ENCODE measurements at regions not wholly inside any gene's neighbourhood (a gene's known extent, or its start where the extent isn't known, plus 50 kb on each side); places are given as distances from the start of the nearest gene placed in this dataset.
A peak's percentile ranks its signal among the peaks of the same experiment; 100 is the strongest.

DNA sequence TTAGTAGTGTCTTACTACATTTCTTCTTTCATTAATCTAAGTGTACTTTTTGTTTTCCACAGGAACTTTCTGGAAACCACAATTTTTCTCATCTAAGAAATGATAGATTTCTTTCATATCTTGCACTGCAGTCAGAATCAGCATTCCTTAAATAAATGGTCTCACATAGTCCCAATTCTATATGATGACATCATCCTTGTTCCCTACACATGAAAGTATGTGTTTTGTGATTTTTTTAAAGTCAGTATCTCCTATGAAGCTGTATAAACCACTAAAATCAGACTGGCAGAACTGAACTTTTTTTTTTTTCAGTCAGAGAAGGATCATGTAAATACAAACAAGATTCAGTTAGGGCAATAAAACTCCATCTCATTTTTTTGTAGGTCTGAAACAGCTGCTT lies 742.6 kb upstream of the CXADR start:
- Histone ChIP-seq H3K4me1 (replicated peaks) (peaks cover 12% of the 10 kb centered on the region), H3K36me3 (no peaks in the 10 kb centered on the region), H3K4me3 (no peak overlapping the region), H3K27me3 (replicated peaks) (no peaks in the 10 kb centered on the region), H3K9me3 (replicated peaks) (no peaks in the 10 kb centered on the region), H3K27ac (no peak overlapping the region)
- no peak for DNase-seq (ENCODE audit: low read depth in 1 of 2, low spot score in 2 of 2)

DNA sequence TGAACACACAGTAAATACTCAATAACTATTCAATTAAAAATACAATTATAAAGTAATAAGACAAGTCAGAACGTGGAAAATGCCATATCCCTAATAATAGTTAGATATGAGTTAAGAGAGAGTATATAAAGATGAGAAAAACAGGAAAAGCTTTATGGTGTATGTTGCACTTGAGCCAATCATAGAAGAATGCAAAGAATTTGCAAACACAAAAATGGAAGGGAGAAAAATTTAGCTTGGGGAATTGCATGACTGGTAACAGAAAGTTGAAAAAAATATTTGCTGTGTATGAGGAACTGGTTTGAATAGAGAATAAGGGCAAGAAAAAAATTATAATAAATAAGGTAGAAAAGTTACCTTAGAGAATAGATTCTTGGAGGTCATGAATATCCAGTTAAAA lies 739.6 kb upstream of the CXADR start:
- H3K27ac ChIP-seq: peak overlapping the region; percentile 65
- peak in 1 of 2 experiments; percentile 47 for DNase-seq (ENCODE audit: low read depth in 1 of 2, low spot score in 2 of 2)

DNA sequence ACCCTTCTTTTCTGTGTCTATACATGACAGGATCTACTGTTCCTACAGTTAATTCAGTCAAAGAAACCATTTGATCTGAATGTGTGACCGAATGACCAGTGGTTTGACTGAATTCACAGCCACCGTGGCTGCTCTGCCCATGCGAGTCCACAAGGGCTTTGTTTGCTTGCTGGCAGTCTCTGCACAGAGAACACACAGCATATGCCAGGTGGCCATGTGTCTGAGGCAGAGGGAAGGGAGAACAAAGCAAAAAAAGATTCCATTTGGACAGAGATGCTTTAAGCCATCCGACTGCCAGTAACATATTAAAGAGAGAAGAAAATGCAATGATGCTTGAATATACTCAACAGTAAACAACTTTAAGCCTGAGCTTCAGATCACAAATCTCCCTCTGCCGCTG lies 737.8 kb upstream of the CXADR start:
- Histone ChIP-seq H3K36me3 (no peaks in the 10 kb centered on the region), H3K9me3 (replicated peaks) (no peaks in the 10 kb centered on the region), H3K27me3 (replicated peaks) (no peaks in the 10 kb centered on the region), H3K27ac (no peak overlapping the region), H3K4me1 (replicated peaks) (peaks cover 12% of the 10 kb centered on the region), H3K4me3 (no peak overlapping the region)
- no peak for DNase-seq (ENCODE audit: low read depth in 1 of 2, low spot score in 2 of 2)

More for the DNA sequence above, 739.6 kb upstream of the CXADR start:
- H3K36me3 ChIP-seq: no peaks in the 10 kb centered on the region
- no peaks in the 10 kb centered on the region for H3K27me3 ChIP-seq (replicated peaks)
- no peaks in the 10 kb centered on the region for H3K9me3 ChIP-seq (replicated peaks)
- peaks cover 12% of the 10 kb centered on the region for H3K4me1 ChIP-seq (replicated peaks)
- H3K4me3 ChIP-seq: no peak overlapping the region

DNA sequence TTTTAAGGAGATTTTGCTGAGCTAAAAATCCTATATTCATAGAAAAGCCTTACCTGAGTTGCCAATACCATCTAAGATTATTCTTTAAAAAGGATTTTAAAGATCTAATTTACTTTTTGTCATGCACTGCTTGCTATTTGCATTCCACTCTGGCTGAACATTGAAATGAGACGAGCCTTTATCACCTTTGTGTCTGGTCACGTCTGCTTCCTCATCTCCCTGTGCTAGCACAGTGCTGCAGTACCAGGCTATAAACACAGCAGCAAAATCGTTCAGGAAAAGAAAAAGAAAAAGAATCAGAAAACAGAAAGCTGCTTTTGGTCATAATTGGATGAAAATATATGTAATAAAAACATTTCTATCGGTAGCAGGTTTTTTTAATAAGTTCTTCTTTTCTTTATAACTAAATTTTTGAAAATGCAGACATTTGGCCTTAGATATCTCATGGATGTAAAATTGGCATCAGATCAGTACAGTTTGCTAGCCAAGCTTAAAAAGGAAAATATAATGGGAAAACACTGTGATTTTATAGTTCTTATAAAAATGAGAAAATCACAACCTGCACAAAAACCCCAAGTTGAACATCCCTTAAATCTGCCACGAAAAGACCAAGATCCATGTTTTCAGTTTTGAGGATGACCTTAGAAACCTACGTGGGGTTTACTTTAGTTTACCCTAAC lies 735.7 kb upstream of the CXADR start:
- H3K4me3 ChIP-seq: no peak overlapping the region
- no peak for DNase-seq (ENCODE audit: low read depth in 1 of 2, low spot score in 2 of 2)
- H3K27me3 ChIP-seq (replicated peaks): no peaks in the 10 kb centered on the region
- no peaks in the 10 kb centered on the region for H3K36me3 ChIP-seq
- H3K9me3 ChIP-seq (replicated peaks): no peaks in the 10 kb centered on the region
- peaks cover 12% of the 10 kb centered on the region for H3K4me1 ChIP-seq (replicated peaks)
- H3K27ac ChIP-seq: no peak overlapping the region

DNA sequence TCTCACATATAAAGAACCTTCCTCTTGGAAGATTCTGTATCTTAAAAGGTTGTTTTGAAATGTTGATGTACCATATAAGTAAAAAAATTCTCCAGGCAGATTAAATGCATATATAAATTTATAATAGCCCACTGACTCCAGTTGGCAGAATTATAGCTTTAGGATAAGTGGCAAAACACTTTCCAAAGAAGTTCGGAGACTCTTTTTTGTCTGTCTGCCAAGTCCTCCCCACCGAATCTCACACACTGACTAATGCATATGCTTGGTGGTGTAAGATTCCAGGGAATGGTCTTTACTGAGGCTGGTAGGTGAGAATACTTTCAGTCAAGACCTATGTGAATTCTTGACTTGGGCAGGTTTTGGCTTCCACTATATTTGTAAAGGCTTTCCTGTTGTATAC lies 724.3 kb upstream of the CXADR start:
- no peaks in the 10 kb centered on the region for H3K9me3 ChIP-seq (replicated peaks)
- H3K27me3 ChIP-seq (replicated peaks): no peaks in the 10 kb centered on the region
- H3K36me3 ChIP-seq: no peaks in the 10 kb centered on the region
- H3K4me3 ChIP-seq: no peak overlapping the region
- H3K4me1 ChIP-seq (replicated peaks): no peaks in the 10 kb centered on the region
- no peak overlapping the region for H3K27ac ChIP-seq
- DNase-seq (ENCODE audit: low read depth in 1 of 2, low spot score in 2 of 2): no peak

DNA sequence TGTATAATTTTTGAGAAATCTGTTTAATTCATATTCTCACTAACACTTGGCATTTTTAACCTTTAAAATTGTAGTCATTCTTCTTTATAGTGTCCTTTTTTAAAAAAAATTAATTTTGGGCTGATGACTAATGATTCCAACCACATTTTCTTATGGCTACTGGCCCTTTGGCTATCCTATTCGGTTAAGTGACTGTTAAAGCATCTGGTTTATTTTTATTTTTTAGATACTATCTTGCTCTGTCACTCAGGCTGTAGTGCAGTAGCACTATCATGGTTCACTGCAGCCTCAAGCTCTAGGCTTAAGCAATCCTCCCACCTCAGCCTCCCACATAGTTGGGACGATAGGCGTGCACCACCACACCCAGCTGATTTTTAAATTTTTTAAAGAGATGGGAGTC lies 723.2 kb upstream of the CXADR start:
- no peak for DNase-seq (ENCODE audit: low read depth in 1 of 2, low spot score in 2 of 2)
- Histone ChIP-seq H3K4me3 (no peak overlapping the region), H3K27me3 (replicated peaks) (no peaks in the 10 kb centered on the region), H3K4me1 (replicated peaks) (peaks cover 2% of the 10 kb centered on the region), H3K36me3 (no peaks in the 10 kb centered on the region), H3K27ac (no peak overlapping the region), H3K9me3 (replicated peaks) (no peaks in the 10 kb centered on the region)

DNA sequence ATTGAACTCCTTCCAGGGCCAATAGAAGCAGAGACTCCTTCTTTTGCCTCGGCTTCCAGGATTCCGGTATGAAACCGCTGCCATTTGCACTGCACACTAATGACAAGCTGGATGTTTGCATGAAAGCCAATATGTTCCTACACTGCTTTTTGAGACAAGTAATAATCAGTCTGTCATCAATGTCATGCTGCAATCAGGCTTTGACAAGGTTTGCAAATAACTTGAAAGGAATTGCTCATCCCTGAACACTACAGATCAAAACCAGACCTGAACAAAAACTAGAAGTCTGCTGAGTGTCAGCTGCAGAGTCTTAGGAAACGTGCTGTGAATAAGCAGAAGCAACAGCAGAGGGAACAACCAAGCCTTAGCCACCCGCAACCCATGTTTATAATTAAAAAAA lies 720.7 kb upstream of the CXADR start:
- Histone ChIP-seq H3K27ac (no peak overlapping the region), H3K36me3 (no peaks in the 10 kb centered on the region), H3K27me3 (replicated peaks) (no peaks in the 10 kb centered on the region), H3K9me3 (replicated peaks) (no peaks in the 10 kb centered on the region), H3K4me3 (no peak overlapping the region), H3K4me1 (replicated peaks) (peaks cover 8% of the 10 kb centered on the region)
- DNase-seq (ENCODE audit: low read depth in 1 of 2, low spot score in 2 of 2): no peak

DNA sequence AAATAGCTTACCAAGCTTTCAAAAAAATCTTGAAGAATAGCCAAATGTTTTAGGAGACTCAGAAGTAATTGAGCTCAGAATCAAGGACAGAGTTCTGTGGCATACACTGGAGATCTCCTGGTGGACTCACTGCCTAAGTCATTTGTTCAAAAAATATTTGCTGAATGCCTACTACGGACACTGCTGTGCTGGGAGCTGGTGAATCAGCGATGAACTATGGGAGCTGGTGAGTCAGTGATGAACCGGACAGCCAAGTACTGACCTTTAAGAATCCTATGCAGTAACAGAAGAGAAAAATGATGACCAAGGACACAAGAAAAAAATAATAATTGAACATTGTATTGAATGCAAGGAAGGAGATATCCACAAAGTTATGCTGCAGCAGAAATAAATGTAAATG lies 717.9 kb upstream of the CXADR start:
- Histone ChIP-seq H3K27ac (no peak overlapping the region), H3K4me3 (no peak overlapping the region)
- DNase-seq (ENCODE audit: low read depth in 1 of 2, low spot score in 2 of 2): peak; percentile 56 to 65

DNA sequence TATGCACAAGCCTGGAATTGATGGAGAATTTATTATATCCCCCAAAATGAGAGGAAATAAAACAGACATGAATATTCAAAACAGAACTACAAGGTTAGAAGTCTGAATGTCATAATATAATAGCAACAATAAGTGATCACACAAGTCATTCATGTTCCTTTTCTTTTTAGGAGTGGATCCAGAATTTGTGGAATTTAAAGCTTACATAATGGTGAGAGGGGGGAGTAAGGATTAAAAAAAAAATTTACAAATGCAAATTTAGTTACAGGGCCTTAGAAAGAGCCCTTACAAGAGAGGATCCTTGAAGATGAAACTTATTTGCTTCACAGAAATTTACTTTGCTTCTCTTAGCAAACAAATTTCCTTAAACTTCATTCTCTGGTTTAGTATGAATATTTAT lies 716.1 kb upstream of the CXADR start:
- no peak overlapping the region for H3K4me3 ChIP-seq
- H3K27me3 ChIP-seq (replicated peaks): no peaks in the 10 kb centered on the region
- H3K9me3 ChIP-seq (replicated peaks): no peaks in the 10 kb centered on the region
- no peaks in the 10 kb centered on the region for H3K36me3 ChIP-seq
- no peak overlapping the region for H3K27ac ChIP-seq
- no peak for DNase-seq (ENCODE audit: low read depth in 1 of 2, low spot score in 2 of 2)
- H3K4me1 ChIP-seq (replicated peaks): peaks cover 8% of the 10 kb centered on the region

More for the DNA sequence above, 717.9 kb upstream of the CXADR start:
- H3K36me3 ChIP-seq: no peaks in the 10 kb centered on the region
- no peaks in the 10 kb centered on the region for H3K27me3 ChIP-seq (replicated peaks)
- H3K4me1 ChIP-seq (replicated peaks): peaks cover 8% of the 10 kb centered on the region
- no peaks in the 10 kb centered on the region for H3K9me3 ChIP-seq (replicated peaks)

DNA sequence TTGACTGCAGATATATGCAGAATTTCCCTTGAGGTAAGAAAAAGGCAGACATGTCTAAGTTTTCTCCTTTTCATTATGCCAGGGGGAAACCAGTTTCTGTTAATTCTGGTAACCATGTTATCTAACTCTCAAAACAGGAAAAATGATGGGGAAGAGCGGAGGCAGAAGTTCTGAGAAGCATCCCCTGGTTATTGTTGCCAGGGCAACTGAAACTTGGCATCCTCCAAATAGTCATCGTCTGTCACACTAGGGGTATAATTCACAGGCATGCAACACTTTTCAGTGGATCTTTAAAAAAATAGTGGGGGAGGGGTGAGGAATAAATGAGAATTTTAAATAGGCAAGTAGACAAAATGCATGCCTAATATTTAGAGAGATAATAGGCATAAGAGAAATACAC lies 715.3 kb upstream of the CXADR start:
- Histone ChIP-seq H3K4me1 (replicated peaks) (peaks cover 8% of the 10 kb centered on the region), H3K9me3 (replicated peaks) (no peaks in the 10 kb centered on the region), H3K4me3 (no peak overlapping the region), H3K27me3 (replicated peaks) (no peaks in the 10 kb centered on the region), H3K36me3 (no peaks in the 10 kb centered on the region), H3K27ac (no peak overlapping the region)
- DNase-seq (ENCODE audit: low read depth in 1 of 2, low spot score in 2 of 2): no peak

DNA sequence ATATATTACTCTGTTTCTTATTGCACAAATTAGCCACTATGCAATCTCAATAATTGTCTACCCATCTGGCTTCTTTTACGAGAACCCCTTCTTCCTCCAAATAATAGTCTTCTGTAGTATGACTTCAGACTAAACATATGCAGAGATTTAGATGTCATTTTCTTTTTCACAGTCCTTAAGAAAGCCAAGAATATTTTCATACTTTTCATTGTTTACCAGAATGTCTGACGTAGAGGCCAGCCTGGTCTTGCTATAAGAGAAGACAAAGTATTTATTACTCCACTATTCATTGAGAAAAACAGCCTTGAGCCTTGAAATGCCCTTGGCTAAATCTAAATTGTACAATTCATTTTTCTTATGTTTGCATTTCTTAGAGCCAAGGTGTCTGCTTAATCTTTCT lies 714.9 kb upstream of the CXADR start:
- no peak for DNase-seq (ENCODE audit: low read depth in 1 of 2, low spot score in 2 of 2)
- no peak overlapping the region for H3K27ac ChIP-seq
- H3K4me3 ChIP-seq: no peak overlapping the region
- H3K4me1 ChIP-seq (replicated peaks): peaks cover 8% of the 10 kb centered on the region
- H3K36me3 ChIP-seq: no peaks in the 10 kb centered on the region
- no peaks in the 10 kb centered on the region for H3K27me3 ChIP-seq (replicated peaks)
- H3K9me3 ChIP-seq (replicated peaks): no peaks in the 10 kb centered on the region

DNA sequence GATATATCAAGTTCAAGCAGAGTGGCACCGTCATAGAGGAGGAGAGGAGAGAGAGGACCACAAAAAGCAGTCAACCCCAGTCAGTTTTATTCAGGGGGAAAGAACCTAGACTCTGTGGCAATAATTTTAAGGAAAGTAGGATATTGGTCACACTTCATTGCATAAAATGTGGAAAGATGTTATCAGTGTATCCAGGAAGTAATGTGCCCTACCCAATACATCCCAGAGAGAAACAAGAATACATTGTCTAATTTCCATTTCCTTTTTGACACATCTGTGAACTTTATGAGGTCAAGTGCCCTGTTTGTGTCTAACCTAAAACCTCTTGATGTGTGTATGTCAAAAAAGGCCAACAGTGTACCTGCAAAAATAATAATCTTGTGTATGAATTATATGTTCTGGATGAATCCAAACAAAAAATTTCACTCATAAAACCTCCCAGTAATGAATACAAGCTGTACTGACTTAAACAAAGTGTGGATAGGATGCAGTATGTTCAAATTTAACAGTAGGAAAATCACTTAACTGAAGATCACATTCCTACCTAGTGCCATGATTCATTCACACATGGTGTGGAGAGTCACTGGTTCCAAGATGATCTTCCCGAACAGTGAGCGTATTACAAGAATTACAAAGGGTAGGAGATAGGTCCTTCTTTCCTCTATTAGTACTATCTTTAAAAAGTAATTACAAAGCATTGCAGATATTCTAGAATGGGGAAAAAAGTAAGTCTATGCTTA lies 712.1 kb upstream of the CXADR start:
- no peaks in the 10 kb centered on the region for H3K9me3 ChIP-seq (replicated peaks)
- H3K4me1 ChIP-seq (replicated peaks): no peaks in the 10 kb centered on the region
- H3K27ac ChIP-seq: no peak overlapping the region
- no peak for DNase-seq (ENCODE audit: low read depth in 1 of 2, low spot score in 2 of 2)
- no peaks in the 10 kb centered on the region for H3K36me3 ChIP-seq
- no peaks in the 10 kb centered on the region for H3K27me3 ChIP-seq (replicated peaks)
- no peak overlapping the region for H3K4me3 ChIP-seq

DNA sequence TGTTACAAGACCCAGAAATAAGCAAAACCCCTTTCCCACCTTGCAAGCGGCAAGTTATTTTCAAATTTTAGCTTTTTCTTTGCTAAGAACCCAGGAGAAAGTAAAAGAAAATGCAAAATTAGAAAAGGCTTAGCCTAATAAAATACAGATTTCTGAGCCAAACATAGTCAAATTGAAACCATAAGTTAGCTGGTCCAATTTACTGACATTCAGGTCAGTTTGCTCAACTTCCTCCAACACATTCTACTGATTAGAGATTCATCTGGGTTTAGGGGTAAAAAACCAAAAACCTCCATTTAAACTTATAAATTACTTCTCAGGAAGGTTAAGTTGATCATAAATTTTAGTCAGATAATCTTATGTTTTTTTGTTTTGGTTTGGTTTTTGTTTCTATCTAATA lies 701.8 kb upstream of the CXADR start:
- no peaks in the 10 kb centered on the region for H3K27me3 ChIP-seq (replicated peaks)
- DNase-seq (ENCODE audit: low read depth in 1 of 2, low spot score in 2 of 2): no peak
- H3K9me3 ChIP-seq (replicated peaks): no peaks in the 10 kb centered on the region
- H3K36me3 ChIP-seq: no peaks in the 10 kb centered on the region
- H3K4me1 ChIP-seq (replicated peaks): no peaks in the 10 kb centered on the region
- H3K4me3 ChIP-seq: no peak overlapping the region
- H3K27ac ChIP-seq: no peak overlapping the region

DNA sequence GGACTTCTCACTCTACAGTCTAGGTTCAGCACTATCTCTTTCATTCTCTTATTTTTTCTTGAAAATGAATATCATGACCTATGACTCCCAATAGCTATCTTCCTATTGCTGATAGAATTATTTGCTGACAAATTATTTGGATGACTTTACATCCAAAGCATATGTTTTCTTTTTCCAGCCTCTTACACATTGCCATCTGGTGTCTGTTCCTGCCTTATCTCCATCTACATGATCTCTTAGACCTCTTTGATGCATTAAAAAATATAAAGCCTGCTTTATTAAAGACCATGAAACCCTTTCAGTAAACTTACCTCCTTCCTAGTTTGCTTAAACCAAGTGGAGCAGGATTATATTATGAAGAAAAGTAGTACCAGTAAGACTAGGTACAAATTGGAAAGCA lies 700.9 kb upstream of the CXADR start:
- Histone ChIP-seq H3K27me3 (replicated peaks) (no peaks in the 10 kb centered on the region), H3K4me1 (replicated peaks) (no peaks in the 10 kb centered on the region), H3K27ac (no peak overlapping the region), H3K4me3 (no peak overlapping the region), H3K9me3 (replicated peaks) (no peaks in the 10 kb centered on the region), H3K36me3 (no peaks in the 10 kb centered on the region)
- DNase-seq (ENCODE audit: low read depth in 1 of 2, low spot score in 2 of 2): no peak
